ENCODE measurements at regions not wholly inside any gene's neighbourhood (a gene's known extent, or its start where the extent isn't known, plus 50 kb on each side); places are given as distances from the start of the nearest gene placed in this dataset.

GRCh38 chr2:224241812-224242211 lies 160.1 kb downstream of the FAM124B start:
- no peak for TF ChIP-seq CTCF (conservative IDR thresholded peaks at IDR 0.05; ENCODE audit: low read length)
- no peak for TF ChIP-seq EZH2phosphoT487 (IDR thresholded peaks at IDR 0.05; ENCODE audit: borderline replicate concordance, low read depth, low read length)

Measured in OCI-LY7 (cell line).